ENCODE measurements at regions not wholly inside any gene's neighbourhood (a gene's known extent, or its start where the extent isn't known, plus 50 kb on each side); places are given as distances from the start of the nearest gene placed in this dataset.

GRCh38 chr17:10976401-10976800 is 138.5 kb upstream of the PIRT start:
- intact Hi-C loops (cut with micrococcal nuclease): no loop called here
- no peak overlapping the region for H3K4me3 ChIP-seq
- no peak for TF ChIP-seq CBX2 (IDR thresholded peaks at IDR 0.05; ENCODE audit: insufficient read depth, low read length, poor library complexity, severe bottlenecking)
- TF ChIP-seq DIDO1 (tag; IDR thresholded peaks at IDR 0.05; ENCODE audit: low read depth): no peak
- no peak for TF ChIP-seq ZNF75A (CRISPR knock-in tag; IDR thresholded peaks at IDR 0.05)
- no peak for TF ChIP-seq SIX5 (IDR thresholded peaks at IDR 0.05; ENCODE audit: borderline replicate concordance in 1 of 2, insufficient read depth in 1 of 2, low read depth in 1 of 2, low read length in 2 of 2)
- ChIA-PET POLR2A (no interaction called here), CTCF (ENCODE audit: low intra/inter-chr PET ratio) (no interaction called here)
- no TSS peak for BruUV-seq (replicated peaks)
- no peaks in the 10 kb centered on the region for H3K9me1 ChIP-seq (ENCODE audit: control insufficient read depth, insufficient read depth, low read length)
- no peaks in the 10 kb centered on the region for H3K36me3 ChIP-seq (ENCODE audit: control insufficient read depth, insufficient read depth, low read length)
- no peaks in the 10 kb centered on the region for H3K79me2 ChIP-seq (ENCODE audit: control insufficient read depth, insufficient read depth, low read length)
- no peaks in the 10 kb centered on the region for H3K4me1 ChIP-seq (replicated peaks in 1 of 2; ENCODE audit: control insufficient read depth in 2 of 2, insufficient read depth in 2 of 2, low read length in 2 of 2)
- no peaks in the 10 kb centered on the region for H3K27me3 ChIP-seq (ENCODE audit: control insufficient read depth in 2 of 2, insufficient read depth in 2 of 2, low read length in 2 of 2)
- H4K20me1 ChIP-seq (replicated peaks; ENCODE audit: control insufficient read depth, insufficient read depth, low read length): no peaks in the 10 kb centered on the region
- no peak overlapping the region for H3K9ac ChIP-seq (ENCODE audit: insufficient read depth in 1 of 2, low read depth in 2 of 2, low read length in 2 of 2)
- no peak overlapping the region for H2AFZ ChIP-seq (ENCODE audit: low read depth, low read length)
- ATAC-seq: no peak
- DNase-seq (ENCODE audit: extremely low read depth in 1 of 4, low spot score in 3 of 4): no peak
- H3K27ac ChIP-seq (ENCODE audit: extremely low read depth, low read depth, low read length): no peak overlapping the region
- no peak overlapping the region for H3K4me2 ChIP-seq (ENCODE audit: insufficient read depth, low read length)
- FAIRE-seq: no peak
- H3K9me3 ChIP-seq (replicated peaks; ENCODE audit: control insufficient read depth, insufficient read depth, low read depth, low read length): no peaks in the 10 kb centered on the region
- in situ Hi-C loops (cut with MboI): no loop called here
- WGBS (ENCODE audit: insufficient coverage, low coverage, missing lambda C conversion rate): 0% methylated on average over 4 of the region's 4 CpGs

- Histone ChIP-seq H3K9ac (ENCODE audit: insufficient read depth in 1 of 2, low read depth in 2 of 2, low read length in 2 of 2) (no peak overlapping the region), H3K4me1 (replicated peaks in 1 of 2; ENCODE audit: control insufficient read depth in 2 of 2, insufficient read depth in 2 of 2, low read length in 2 of 2) (no peaks in the 10 kb centered on the region), H3K36me3 (ENCODE audit: control insufficient read depth, insufficient read depth, low read length) (no peaks in the 10 kb centered on the region), H2AFZ (ENCODE audit: low read depth, low read length) (no peak overlapping the region), H3K27me3 (ENCODE audit: control insufficient read depth in 2 of 2, insufficient read depth in 2 of 2, low read length in 2 of 2) (no peaks in the 10 kb centered on the region), H4K20me1 (replicated peaks; ENCODE audit: control insufficient read depth, insufficient read depth, low read length) (no peaks in the 10 kb centered on the region), H3K79me2 (ENCODE audit: control insufficient read depth, insufficient read depth, low read length) (no peaks in the 10 kb centered on the region), H3K27ac (ENCODE audit: extremely low read depth, low read depth, low read length) (no peak overlapping the region), H3K4me3 (no peak overlapping the region), H3K4me2 (ENCODE audit: insufficient read depth, low read length) (no peak overlapping the region), H3K9me1 (ENCODE audit: control insufficient read depth, insufficient read depth, low read length) (no peaks in the 10 kb centered on the region), H3K9me3 (replicated peaks; ENCODE audit: control insufficient read depth, insufficient read depth, low read depth, low read length) (no peaks in the 10 kb centered on the region)
- FAIRE-seq: no peak
- no peak for DNase-seq (ENCODE audit: extremely low read depth in 1 of 4, low spot score in 3 of 4)
- intact Hi-C loops (cut with micrococcal nuclease): no loop called here
- in situ Hi-C loops (cut with MboI): no loop called here
- ChIA-PET POLR2A (no interaction called here), CTCF (ENCODE audit: low intra/inter-chr PET ratio) (no interaction called here)
- no TSS peak for BruUV-seq (replicated peaks)
- no peak for ATAC-seq
- TF ChIP-seq PYGO2 (tag; IDR thresholded peaks at IDR 0.05): no peak
- no peak for TF ChIP-seq TSHZ1 (CRISPR knock-in tag; IDR thresholded peaks at IDR 0.05)
- no peak for TF ChIP-seq MCM3 (IDR thresholded peaks at IDR 0.05)
- no peak for TF ChIP-seq ILF3 (IDR thresholded peaks at IDR 0.05; ENCODE audit: borderline replicate concordance)
- no peak for TF ChIP-seq ETS1 (conservative IDR thresholded peaks at IDR 0.05; ENCODE audit: control insufficient read depth, low read depth, low read length)
- no peak for TF ChIP-seq ZBTB1 (CRISPR knock-in tag; IDR thresholded peaks at IDR 0.05; ENCODE audit: borderline replicate concordance, low read depth)
- TF ChIP-seq ZNF589 (CRISPR knock-in tag; IDR thresholded peaks at IDR 0.05; ENCODE audit: low read depth): no peak
These were observed 130.1 kb upstream of the PIRT start for GRCh38 chr17:10968007-10968406.
